HL-60 (cell line): ENCODE measurements at regions not wholly inside any gene's neighbourhood (a gene's known extent, or its start where the extent isn't known, plus 50 kb on each side); places are given as distances from the start of the nearest gene placed in this dataset.

Experiments
- CTCF ChIP-seq: IDR thresholded peaks from one replicate; pipeline ENCODE4 v1.5.1; 2011; ENCODE audit warnings: low read length, control low read depth, inconsistent platforms; ENCODE audit not compliant: insufficient read depth
- GABPA ChIP-seq: IDR thresholded peaks from 2 replicates; pipeline ENCODE4 v1.6.1; 2012; ENCODE audit warnings: low read depth
- POLR2AphosphoS5 ChIP-seq: IDR thresholded peaks from 2 replicates; pipeline ENCODE4 v1.6.1; 2012; ENCODE audit warnings: low read depth
- REST ChIP-seq: IDR thresholded peaks from 2 replicates; pipeline ENCODE4 v1.6.1; 2012; ENCODE audit warnings: low read depth; ENCODE audit not compliant: insufficient replicate concordance
- SPI1 ChIP-seq: IDR thresholded peaks from 2 replicates; pipeline ENCODE4 v1.6.1; 2012; ENCODE audit warnings: low read depth, mild to moderate bottlenecking, borderline replicate concordance

- TF ChIP-seq REST (no peak), CTCF (no peak), GABPA (no peak), POLR2AphosphoS5 (no peak), SPI1 (no peak)
Observed at GRCh38 chr2:198712485-198712884, 745.3 kb downstream of the SATB2 start.
